HEK293 (cell line): ENCODE measurements at regions not wholly inside any gene's neighbourhood (a gene's known extent, or its start where the extent isn't known, plus 50 kb on each side); places are given as distances from the start of the nearest gene placed in this dataset.

Source experiments
- CTCF ChIA-PET: fragments of 350-600 bp; formaldehyde crosslinking; extraction: SDS; loops from one replicate; lab custom pipeline; 2021; ENCODE audit warnings: antibody characterized with exemption; lab: Yijun Ruan, JAX
- POLR2A ChIA-PET: fragments of 300-600 bp; formaldehyde crosslinking; extraction: SDS; loops from one replicate; lab custom pipeline; 2020; ENCODE audit warnings: antibody characterized with exemption, inconsistent platforms; lab: Yijun Ruan, JAX
- H3K27ac ChIP-seq: fragments of 200-500 bp; sonication (Bioruptor generic); 2 replicates; pipeline ENCODE4 v1.5.1; 2014; ENCODE audit warnings: low read depth, low read length, control low read depth, inconsistent platforms; ENCODE audit errors: extremely low read depth
- H3K36me3 ChIP-seq, 2 experiments: fragments of 200-500 bp in 1 of 2; sonication (Bioruptor generic) in 1 of 2; 1 replicate in 1 of 2; 2 replicates in 1 of 2; pipeline ENCODE4 v1.5.1; 2014 to 2017; ENCODE audit warnings: inconsistent platforms in 2 of 2, low read length in 2 of 2; ENCODE audit not compliant: control insufficient read depth in 2 of 2, insufficient read depth in 1 of 2
- H3K4me1 ChIP-seq: fragments of 200-500 bp; sonication (Bioruptor generic); 2 replicates; pipeline ENCODE4 v1.5.1; 2014; ENCODE audit warnings: mild to moderate bottlenecking, low read length, inconsistent platforms; ENCODE audit not compliant: control insufficient read depth, insufficient read depth
- H3K4me3 ChIP-seq: 2 replicates; pipeline ENCODE4 v1.5.1; 2011; ENCODE audit warnings: low read depth, mild to moderate bottlenecking, control low read depth, low read length, moderate library complexity
- H3K9me3 ChIP-seq: fragments of 200-500 bp; sonication (Bioruptor generic); 2 replicates; pipeline ENCODE4 v1.5.1; 2014; ENCODE audit warnings: low read depth, low read length, inconsistent platforms; ENCODE audit not compliant: control insufficient read depth, insufficient read depth
- HOXA7 ChIP-seq: sonication (generic); formaldehyde crosslinking; IDR thresholded peaks from 2 replicates; pipeline ENCODE4 v1.8.1; 2022; ENCODE audit warnings: missing genetic modification reagents, borderline replicate concordance
- HOXC10 ChIP-seq: sonication (generic); formaldehyde crosslinking; IDR thresholded peaks from 2 replicates; pipeline ENCODE4 v1.8.1; 2023; ENCODE audit warnings: mild to moderate bottlenecking, missing genetic modification reagents
- OSR2 ChIP-seq: fragments of 450-650 bp; formaldehyde crosslinking; IDR thresholded peaks from 2 replicates; pipeline ENCODE4 v1.5.1; 2016; ENCODE audit warnings: missing biosample characterization, missing genetic modification characterization
- PRDM1 ChIP-seq: fragments of 450-650 bp; formaldehyde crosslinking; IDR thresholded peaks from 2 replicates; pipeline ENCODE4; 2016; ENCODE audit warnings: missing biosample characterization, missing genetic modification characterization
- SP3 ChIP-seq: fragments of 450-650 bp; formaldehyde crosslinking; IDR thresholded peaks from 2 replicates; pipeline ENCODE4 v1.5.1; 2016; ENCODE audit warnings: missing biosample characterization, missing genetic modification characterization
- WT1 ChIP-seq: fragments of 450-650 bp; formaldehyde crosslinking; IDR thresholded peaks from 2 replicates; pipeline ENCODE4 v1.5.1; 2016; ENCODE audit warnings: missing biosample characterization, missing genetic modification characterization
- ZBTB20 ChIP-seq: fragments of 450-650 bp; formaldehyde crosslinking; IDR thresholded peaks from 2 replicates; pipeline ENCODE4 v1.5.1; 2016; ENCODE audit warnings: missing biosample characterization, missing genetic modification characterization
- ZBTB7A ChIP-seq: fragments of 450-650 bp; formaldehyde crosslinking; IDR thresholded peaks from 2 replicates; pipeline ENCODE4 v1.5.1; 2016; ENCODE audit warnings: low read depth, missing biosample characterization, missing genetic modification characterization
- ZFP41 ChIP-seq: fragments of 450-650 bp; formaldehyde crosslinking; IDR thresholded peaks from 2 replicates; pipeline ENCODE4 v1.5.1; 2016; ENCODE audit warnings: missing biosample characterization, missing genetic modification characterization, borderline replicate concordance
- ZFP69B ChIP-seq: fragments of 450-650 bp; formaldehyde crosslinking; IDR thresholded peaks from 2 replicates; pipeline ENCODE4 v1.5.1; 2016; ENCODE audit warnings: missing biosample characterization, missing genetic modification characterization
- ZNF121 ChIP-seq: fragments of 450-650 bp; formaldehyde crosslinking; IDR thresholded peaks from 2 replicates; pipeline ENCODE4 v1.5.1; 2016; ENCODE audit warnings: missing biosample characterization, missing genetic modification characterization
- ZNF140 ChIP-seq: fragments of 450-650 bp; formaldehyde crosslinking; IDR thresholded peaks from 2 replicates; pipeline ENCODE4 v1.5.1; 2016; ENCODE audit warnings: missing biosample characterization, missing genetic modification characterization
- ZNF146 ChIP-seq: fragments of 450-650 bp; formaldehyde crosslinking; IDR thresholded peaks from 2 replicates; pipeline ENCODE4 v1.5.1; 2016; ENCODE audit warnings: missing biosample characterization, missing genetic modification characterization
- ZNF16 ChIP-seq: fragments of 450-650 bp; formaldehyde crosslinking; IDR thresholded peaks from 2 replicates; pipeline ENCODE4 v1.5.1; 2016; ENCODE audit warnings: low read depth, missing biosample characterization, missing genetic modification characterization
- ZNF19 ChIP-seq: fragments of 450-650 bp; formaldehyde crosslinking; IDR thresholded peaks from 2 replicates; pipeline ENCODE4; 2016; ENCODE audit warnings: missing biosample characterization, missing genetic modification characterization, low read depth
- ZNF211 ChIP-seq: fragments of 450-650 bp; formaldehyde crosslinking; IDR thresholded peaks from 2 replicates; pipeline ENCODE4 v1.5.1; 2016; ENCODE audit warnings: low read depth, missing biosample characterization, missing genetic modification characterization
- ZNF221 ChIP-seq: fragments of 450-650 bp; formaldehyde crosslinking; IDR thresholded peaks from 2 replicates; pipeline ENCODE4 v1.5.1; 2017; ENCODE audit warnings: missing biosample characterization, missing genetic modification characterization, borderline replicate concordance
- ZNF394 ChIP-seq: fragments of 450-650 bp; formaldehyde crosslinking; IDR thresholded peaks from 2 replicates; pipeline ENCODE4 v1.5.1; 2016; ENCODE audit warnings: missing biosample characterization, missing genetic modification characterization, mild to moderate bottlenecking, moderate library complexity, borderline replicate concordance
- ZNF473 ChIP-seq: fragments of 450-650 bp; formaldehyde crosslinking; IDR thresholded peaks from 2 replicates; pipeline ENCODE4 v1.5.1; 2017; ENCODE audit warnings: missing biosample characterization, missing genetic modification characterization
- ZNF544 ChIP-seq: fragments of 450-650 bp; formaldehyde crosslinking; IDR thresholded peaks from 2 replicates; pipeline ENCODE4 v1.5.0; 2017; ENCODE audit warnings: missing biosample characterization, missing genetic modification characterization
- ZNF560 ChIP-seq: fragments of 450-650 bp; formaldehyde crosslinking; IDR thresholded peaks from 2 replicates; pipeline ENCODE4 v1.5.1; 2017; ENCODE audit warnings: missing biosample characterization, missing genetic modification characterization, borderline replicate concordance
- ZNF585B ChIP-seq: fragments of 450-650 bp; formaldehyde crosslinking; IDR thresholded peaks from 2 replicates; pipeline ENCODE4 v1.5.1; 2016; ENCODE audit warnings: missing biosample characterization, missing genetic modification characterization
- ZNF654 ChIP-seq: fragments of 450-650 bp; formaldehyde crosslinking; IDR thresholded peaks from 2 replicates; pipeline ENCODE4 v1.5.1; 2016; ENCODE audit warnings: low read depth, missing biosample characterization, missing genetic modification characterization
- ZNF768 ChIP-seq: fragments of 450-650 bp; formaldehyde crosslinking; IDR thresholded peaks from 2 replicates; pipeline ENCODE4 v1.5.1; 2018; ENCODE audit warnings: missing biosample characterization, mild to moderate bottlenecking, missing genetic modification characterization
- ZNF830 ChIP-seq: fragments of 450-650 bp; IDR thresholded peaks from 2 replicates; pipeline ENCODE4 v1.5.0; 2018; ENCODE audit warnings: missing biosample characterization, missing genetic modification characterization, low read depth, mild to moderate bottlenecking, moderate library complexity
- ZNF837 ChIP-seq: fragments of 450-650 bp; formaldehyde crosslinking; IDR thresholded peaks from 2 replicates; pipeline ENCODE4 v1.5.1; 2016; ENCODE audit warnings: missing biosample characterization, missing genetic modification characterization
- TF ChIP-seq, protein P1 (sequence below): fragments of 450-650 bp; formaldehyde crosslinking; IDR thresholded peaks from 2 replicates; pipeline ENCODE4 v1.5.1; 2016; ENCODE audit warnings: missing biosample characterization, missing genetic modification characterization, low read depth
- TF ChIP-seq, protein P2 (sequence below): fragments of 450-650 bp; formaldehyde crosslinking; IDR thresholded peaks from 2 replicates; pipeline ENCODE4 v1.5.1; 2016; ENCODE audit warnings: missing biosample characterization, missing genetic modification characterization

DNA sequence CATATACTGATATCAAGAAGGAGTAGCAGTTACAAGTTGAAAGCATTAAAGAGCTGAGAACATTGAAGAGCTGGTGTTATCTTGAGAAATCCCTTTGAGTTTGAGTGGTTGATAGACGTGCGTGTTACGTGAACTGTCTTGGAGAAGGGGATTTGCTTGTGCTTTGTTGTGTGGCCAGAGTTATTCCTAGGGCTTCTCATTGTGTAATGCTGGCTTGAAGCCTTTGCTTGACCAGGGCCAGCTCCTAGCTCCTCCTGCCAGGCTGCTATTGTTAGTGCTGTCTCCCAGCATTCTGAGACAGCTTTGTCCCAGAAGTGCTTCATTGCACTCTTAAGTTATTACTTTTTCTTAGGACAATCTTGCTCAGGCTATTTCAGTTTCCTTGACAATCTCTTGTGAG, 116.2 kb upstream of the KCNK2 start:
- H3K36me3 ChIP-seq, result no peaks in the 10 kb centered on the region
- no peaks in the 10 kb centered on the region for H3K9me3 ChIP-seq
- H3K4me1 ChIP-seq, result no peaks in the 10 kb centered on the region
- no peak overlapping the region for H3K4me3 ChIP-seq
- TF ChIP-seq WT1 (tag by site-specific recombination), result no peak
- TF ChIP-seq, protein P1, sequence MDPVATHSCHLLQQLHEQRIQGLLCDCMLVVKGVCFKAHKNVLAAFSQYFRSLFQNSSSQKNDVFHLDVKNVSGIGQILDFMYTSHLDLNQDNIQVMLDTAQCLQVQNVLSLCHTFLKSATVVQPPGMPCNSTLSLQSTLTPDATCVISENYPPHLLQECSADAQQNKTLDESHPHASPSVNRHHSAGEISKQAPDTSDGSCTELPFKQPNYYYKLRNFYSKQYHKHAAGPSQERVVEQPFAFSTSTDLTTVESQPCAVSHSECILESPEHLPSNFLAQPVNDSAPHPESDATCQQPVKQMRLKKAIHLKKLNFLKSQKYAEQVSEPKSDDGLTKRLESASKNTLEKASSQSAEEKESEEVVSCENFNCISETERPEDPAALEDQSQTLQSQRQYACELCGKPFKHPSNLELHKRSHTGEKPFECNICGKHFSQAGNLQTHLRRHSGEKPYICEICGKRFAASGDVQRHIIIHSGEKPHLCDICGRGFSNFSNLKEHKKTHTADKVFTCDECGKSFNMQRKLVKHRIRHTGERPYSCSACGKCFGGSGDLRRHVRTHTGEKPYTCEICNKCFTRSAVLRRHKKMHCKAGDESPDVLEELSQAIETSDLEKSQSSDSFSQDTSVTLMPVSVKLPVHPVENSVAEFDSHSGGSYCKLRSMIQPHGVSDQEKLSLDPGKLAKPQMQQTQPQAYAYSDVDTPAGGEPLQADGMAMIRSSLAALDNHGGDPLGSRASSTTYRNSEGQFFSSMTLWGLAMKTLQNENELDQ, result no peak
- TF ChIP-seq ZNF768 (tag by site-specific recombination), result no peak
- TF ChIP-seq ZFP41, result no peak
- no peak for TF ChIP-seq SP3 (tag by site-specific recombination)
- TF ChIP-seq ZNF16 (tag by site-specific recombination), result no peak
- no peak for TF ChIP-seq ZNF544
- no peak for TF ChIP-seq ZNF654 (tag by site-specific recombination)
- TF ChIP-seq OSR2, result no peak
- no peak for TF ChIP-seq ZBTB7A (tag by site-specific recombination)
- TF ChIP-seq ZNF473 (tag by site-specific recombination), result no peak
- no peak for TF ChIP-seq ZNF211 (tag by site-specific recombination)
- TF ChIP-seq, protein P2, sequence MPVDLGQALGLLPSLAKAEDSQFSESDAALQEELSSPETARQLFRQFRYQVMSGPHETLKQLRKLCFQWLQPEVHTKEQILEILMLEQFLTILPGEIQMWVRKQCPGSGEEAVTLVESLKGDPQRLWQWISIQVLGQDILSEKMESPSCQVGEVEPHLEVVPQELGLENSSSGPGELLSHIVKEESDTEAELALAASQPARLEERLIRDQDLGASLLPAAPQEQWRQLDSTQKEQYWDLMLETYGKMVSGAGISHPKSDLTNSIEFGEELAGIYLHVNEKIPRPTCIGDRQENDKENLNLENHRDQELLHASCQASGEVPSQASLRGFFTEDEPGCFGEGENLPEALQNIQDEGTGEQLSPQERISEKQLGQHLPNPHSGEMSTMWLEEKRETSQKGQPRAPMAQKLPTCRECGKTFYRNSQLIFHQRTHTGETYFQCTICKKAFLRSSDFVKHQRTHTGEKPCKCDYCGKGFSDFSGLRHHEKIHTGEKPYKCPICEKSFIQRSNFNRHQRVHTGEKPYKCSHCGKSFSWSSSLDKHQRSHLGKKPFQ (tag by site-specific recombination), result no peak
- TF ChIP-seq ZNF830 (tag by site-specific recombination), result no peak
- TF ChIP-seq HOXC10 (CRISPR knock-in tag), result no peak
- TF ChIP-seq ZNF140, result no peak
- TF ChIP-seq ZFP69B (tag by site-specific recombination), result no peak
- TF ChIP-seq HOXA7 (CRISPR knock-in tag), result no peak
- no peak for TF ChIP-seq ZNF146 (tag by site-specific recombination)
- no peak for TF ChIP-seq ZBTB20
- ChIA-PET CTCF (interaction anchor here (0.6 to 1.0 kb wide), 2 partner anchors 118 to 176 kb away, joined by 3 to 4 read pairs; no protein-coding TSS in a partner anchor), POLR2A (no interaction called here)
- H3K27ac ChIP-seq, result no peak overlapping the region

DNA sequence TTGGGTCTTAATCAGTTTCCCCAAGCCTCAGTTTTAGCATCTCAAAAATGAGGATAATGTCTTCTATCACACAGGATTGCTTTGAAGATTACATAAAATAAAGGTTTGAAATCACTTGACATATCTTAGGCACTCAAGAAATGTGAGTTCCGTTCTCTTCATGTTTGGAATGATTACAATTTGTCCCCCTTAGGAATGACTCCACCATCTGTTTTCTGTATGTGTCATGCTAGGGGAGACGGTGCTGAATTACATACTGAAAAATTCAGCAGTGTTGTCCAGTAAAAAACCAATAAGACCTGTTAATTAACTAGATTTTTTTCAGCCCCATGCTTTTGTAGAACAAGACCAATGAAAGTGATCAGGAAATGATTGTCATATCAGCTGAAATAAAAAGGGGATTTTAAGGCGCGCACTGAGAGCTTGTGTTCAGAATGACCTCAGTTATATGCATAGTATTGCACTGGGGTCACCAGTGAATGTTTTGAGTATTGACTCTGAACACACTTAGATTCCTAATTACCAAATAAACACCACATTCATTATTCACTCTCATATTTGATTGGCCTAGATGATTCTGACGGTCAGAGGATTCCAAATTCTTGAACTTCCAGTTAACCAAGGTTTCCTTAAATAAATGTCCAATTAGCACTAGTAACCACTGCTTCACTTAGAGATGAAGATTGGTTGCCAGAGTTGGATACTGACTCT, 114.5 kb upstream of the KCNK2 start:
- H3K4me3 ChIP-seq, result no peak overlapping the region
- H3K27ac ChIP-seq, result no peak overlapping the region
- no peaks in the 10 kb centered on the region for H3K9me3 ChIP-seq
- no peak for TF ChIP-seq ZNF394
- no peak for TF ChIP-seq ZNF837 (tag by site-specific recombination)
- no peak for TF ChIP-seq ZNF585B
- no peak for TF ChIP-seq ZNF560 (tag by site-specific recombination)
- TF ChIP-seq PRDM1 (tag by site-specific recombination), result no peak
- no peak for TF ChIP-seq ZNF221 (tag by site-specific recombination)
- TF ChIP-seq ZNF121, result no peak
- TF ChIP-seq ZNF19 (tag by site-specific recombination), result no peak
- TF ChIP-seq, all 188 proteins: peak for 0
- Histone ChIP-seq H3K36me3 (no peaks in the 10 kb centered on the region), H3K4me1 (no peaks in the 10 kb centered on the region)
- ChIA-PET CTCF (no interaction called here), POLR2A (no interaction called here)
